ENCODE measurements at regions not wholly inside any gene's neighbourhood (a gene's known extent, or its start where the extent isn't known, plus 50 kb on each side); places are given as distances from the start of the nearest gene placed in this dataset.

- TF ChIP-seq NFAT5 (CRISPR knock-in tag; IDR thresholded peaks at IDR 0.05) (no peak), HBP1 (CRISPR knock-in tag; IDR thresholded peaks at IDR 0.05; ENCODE audit: low read depth) (no peak), ZNF441 (CRISPR knock-in tag; IDR thresholded peaks at IDR 0.05; ENCODE audit: borderline replicate concordance) (no peak), ZBTB46 (CRISPR knock-in tag; IDR thresholded peaks at IDR 0.05; ENCODE audit: borderline replicate concordance) (no peak), FLYWCH1 (CRISPR knock-in tag; IDR thresholded peaks at IDR 0.05) (no peak)
Observed at GRCh38 chr13:71118779-71119364, 748.1 kb downstream of the DACH1 start (continued).
